ENCODE measurements at regions not wholly inside any gene's neighbourhood (a gene's known extent, or its start where the extent isn't known, plus 50 kb on each side); places are given as distances from the start of the nearest gene placed in this dataset.

DNA sequence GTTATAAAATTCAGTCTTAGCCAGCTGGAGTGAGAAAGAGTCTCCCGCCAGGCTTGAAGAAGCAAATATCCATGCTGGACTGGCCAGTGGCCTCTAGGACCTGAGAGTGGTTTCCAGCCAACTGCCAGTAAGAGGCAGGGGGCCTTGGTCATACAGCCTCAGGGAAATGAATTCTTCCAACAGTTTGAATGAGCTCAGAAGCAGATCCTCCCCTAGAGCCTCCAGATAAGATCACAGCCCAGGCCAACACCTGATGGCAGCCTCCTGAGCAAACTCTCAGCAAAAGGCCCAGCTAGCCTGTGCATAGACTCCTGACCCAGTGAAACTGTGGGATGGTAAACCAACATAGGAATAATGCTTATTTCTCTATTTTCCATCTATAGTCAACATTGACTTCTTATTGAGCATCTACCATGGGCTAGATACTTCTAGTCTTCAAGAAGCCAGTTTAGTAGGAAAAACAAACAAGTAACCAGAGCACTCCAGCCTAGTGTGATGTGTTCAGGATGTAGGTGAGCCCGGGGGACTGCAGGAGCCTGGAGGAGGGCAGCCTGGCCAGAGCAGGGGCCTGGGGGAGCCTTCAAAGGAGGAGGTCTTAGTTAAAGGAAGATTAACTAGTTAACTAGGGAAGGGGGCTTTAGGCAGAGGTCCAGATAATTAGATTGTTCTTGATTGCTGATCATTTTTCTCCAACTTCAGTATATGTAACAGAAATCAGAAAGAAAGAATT is 115.4 kb upstream of the ADO start:
- Histone ChIP-seq H4K20me1 (ENCODE audit: low read depth) (no peaks in the 10 kb centered on the region), H3K4me3 (no peak overlapping the region), H3K9me3 (ENCODE audit: low read depth) (no peaks in the 10 kb centered on the region), H3K36me3 (no peaks in the 10 kb centered on the region), H3K27me3 (no peaks in the 10 kb centered on the region), H3K27ac (no peak overlapping the region), H3K4me1 (no peaks in the 10 kb centered on the region), H3K79me2 (ENCODE audit: low read depth) (no peaks in the 10 kb centered on the region), H3K9ac (no peak overlapping the region), H3F3A (ENCODE audit: low read depth) (no peaks in the 10 kb centered on the region), H2AFZ (replicated peaks) (no peak overlapping the region), H3K4me2 (no peak overlapping the region)
- H3K27me3 Mint-ChIP-seq (ENCODE audit: insufficient read depth, low read depth) = peaks cover 9% of the 10 kb centered on the region
- no peak for DNase-seq (ENCODE audit: low spot score)
- H3K36me3 Mint-ChIP-seq = no peaks in the 10 kb centered on the region
- no peak overlapping the region for H3K4me3 Mint-ChIP-seq
- H3K27ac Mint-ChIP-seq = no peak overlapping the region
- peaks cover 21% of the 10 kb centered on the region for H3K4me1 Mint-ChIP-seq
- H3K9me3 Mint-ChIP-seq = peaks cover 10% of the 10 kb centered on the region
- no peak for TF ChIP-seq EZH2phosphoT487 (IDR thresholded peaks at IDR 0.05)
- TF ChIP-seq EZH2 (IDR thresholded peaks at IDR 0.05) = no peak
- TF ChIP-seq, protein P1, sequence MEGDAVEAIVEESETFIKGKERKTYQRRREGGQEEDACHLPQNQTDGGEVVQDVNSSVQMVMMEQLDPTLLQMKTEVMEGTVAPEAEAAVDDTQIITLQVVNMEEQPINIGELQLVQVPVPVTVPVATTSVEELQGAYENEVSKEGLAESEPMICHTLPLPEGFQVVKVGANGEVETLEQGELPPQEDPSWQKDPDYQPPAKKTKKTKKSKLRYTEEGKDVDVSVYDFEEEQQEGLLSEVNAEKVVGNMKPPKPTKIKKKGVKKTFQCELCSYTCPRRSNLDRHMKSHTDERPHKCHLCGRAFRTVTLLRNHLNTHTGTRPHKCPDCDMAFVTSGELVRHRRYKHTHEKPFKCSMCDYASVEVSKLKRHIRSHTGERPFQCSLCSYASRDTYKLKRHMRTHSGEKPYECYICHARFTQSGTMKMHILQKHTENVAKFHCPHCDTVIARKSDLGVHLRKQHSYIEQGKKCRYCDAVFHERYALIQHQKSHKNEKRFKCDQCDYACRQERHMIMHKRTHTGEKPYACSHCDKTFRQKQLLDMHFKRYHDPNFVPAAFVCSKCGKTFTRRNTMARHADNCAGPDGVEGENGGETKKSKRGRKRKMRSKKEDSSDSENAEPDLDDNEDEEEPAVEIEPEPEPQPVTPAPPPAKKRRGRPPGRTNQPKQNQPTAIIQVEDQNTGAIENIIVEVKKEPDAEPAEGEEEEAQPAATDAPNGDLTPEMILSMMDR (IDR thresholded peaks at IDR 0.05) = no peak

DNA sequence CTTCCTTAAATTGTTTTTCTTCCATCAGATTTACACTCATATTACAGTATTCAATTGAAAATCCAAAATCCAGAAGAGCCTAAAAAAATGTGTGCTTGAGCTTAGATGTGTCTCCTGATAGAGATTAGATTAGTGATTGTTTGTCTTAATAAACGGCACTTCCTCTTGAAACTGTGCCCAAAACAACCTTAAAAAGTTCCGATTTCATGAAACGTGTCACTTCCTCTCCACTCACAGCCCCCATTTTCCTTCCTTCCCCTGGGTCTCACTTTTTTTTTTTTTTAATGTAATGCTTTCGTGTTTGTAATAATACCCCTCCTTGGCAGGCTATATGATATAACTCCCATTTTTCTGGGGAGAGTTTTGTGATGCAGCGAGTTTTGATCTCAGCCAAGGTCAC is 114.8 kb upstream of the ADO start:
- H3K36me3 ChIP-seq = no peaks in the 10 kb centered on the region
- DNase-seq (ENCODE audit: low spot score) = no peak
- H3K4me1 ChIP-seq = no peaks in the 10 kb centered on the region
- TF ChIP-seq EZH2 (IDR thresholded peaks at IDR 0.05) = no peak
- TF ChIP-seq, protein P1 (IDR thresholded peaks at IDR 0.05) = no peak
- TF ChIP-seq EZH2phosphoT487 (IDR thresholded peaks at IDR 0.05) = no peak
- H3K9me3 ChIP-seq (ENCODE audit: low read depth) = no peaks in the 10 kb centered on the region
- no peak overlapping the region for H3K27ac ChIP-seq
- no peaks in the 10 kb centered on the region for H3K27me3 ChIP-seq
- no peaks in the 10 kb centered on the region for H3K36me3 Mint-ChIP-seq
- peaks cover 9% of the 10 kb centered on the region for H3K27me3 Mint-ChIP-seq (ENCODE audit: insufficient read depth, low read depth)
- H2AFZ ChIP-seq (replicated peaks) = no peak overlapping the region
- H3K9ac ChIP-seq = no peak overlapping the region
- H3K4me2 ChIP-seq = no peak overlapping the region
- peaks cover 17% of the 10 kb centered on the region for H3K4me1 Mint-ChIP-seq
- no peak overlapping the region for H3K4me3 ChIP-seq
- peaks cover 10% of the 10 kb centered on the region for H3K9me3 Mint-ChIP-seq
- no peak overlapping the region for H3K27ac Mint-ChIP-seq
- H3K79me2 ChIP-seq (ENCODE audit: low read depth) = no peaks in the 10 kb centered on the region
- no peaks in the 10 kb centered on the region for H4K20me1 ChIP-seq (ENCODE audit: low read depth)
- H3K4me3 Mint-ChIP-seq = no peak overlapping the region
- no peaks in the 10 kb centered on the region for H3F3A ChIP-seq (ENCODE audit: low read depth)

DNA sequence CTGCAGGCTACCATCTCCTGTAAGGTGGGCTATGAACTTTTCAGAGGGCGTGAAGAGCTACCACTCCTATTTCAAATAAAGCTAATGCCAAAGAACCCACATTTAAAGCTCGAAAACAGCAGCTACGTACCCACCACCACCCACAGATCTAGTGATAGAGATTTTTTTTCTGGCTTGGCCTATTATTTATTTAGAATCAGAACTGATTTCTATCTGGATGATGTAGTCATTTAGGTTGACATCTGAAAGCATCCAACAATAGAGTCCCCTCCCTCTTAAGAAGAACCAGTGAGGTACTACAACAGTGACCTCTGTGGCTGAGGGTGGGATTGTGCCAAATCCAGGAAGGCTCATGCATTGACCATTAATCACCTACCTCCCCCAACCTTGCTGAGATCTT is 113.8 kb upstream of the ADO start:
- H3K4me1 ChIP-seq = no peaks in the 10 kb centered on the region
- no peaks in the 10 kb centered on the region for H3K79me2 ChIP-seq (ENCODE audit: low read depth)
- H4K20me1 ChIP-seq (ENCODE audit: low read depth) = no peaks in the 10 kb centered on the region
- no peak for TF ChIP-seq EZH2 (IDR thresholded peaks at IDR 0.05)
- no peak for TF ChIP-seq EZH2phosphoT487 (IDR thresholded peaks at IDR 0.05)
- TF ChIP-seq, protein P1 (IDR thresholded peaks at IDR 0.05) = peak; percentile 27
- Mint-ChIP-seq H3K9me3 (peaks cover 10% of the 10 kb centered on the region), H3K36me3 (no peaks in the 10 kb centered on the region), H3K27me3 (ENCODE audit: insufficient read depth, low read depth) (peaks cover 9% of the 10 kb centered on the region), H3K4me3 (no peak overlapping the region), H3K27ac (no peak overlapping the region), H3K4me1 (peaks cover 9% of the 10 kb centered on the region)
- no peaks in the 10 kb centered on the region for H3K36me3 ChIP-seq
- H3K9ac ChIP-seq = no peak overlapping the region
- H3K9me3 ChIP-seq (ENCODE audit: low read depth) = no peaks in the 10 kb centered on the region
- no peak overlapping the region for H2AFZ ChIP-seq (replicated peaks)
- H3K27me3 ChIP-seq = no peaks in the 10 kb centered on the region
- no peak overlapping the region for H3K27ac ChIP-seq
- no peak overlapping the region for H3K4me2 ChIP-seq
- H3K4me3 ChIP-seq = no peak overlapping the region
- DNase-seq (ENCODE audit: low spot score) = peak; percentile 8
- H3F3A ChIP-seq (ENCODE audit: low read depth) = no peaks in the 10 kb centered on the region

Data from neural progenitor cell (in vitro differentiated cells).